ENCODE measurements at regions not wholly inside any gene's neighbourhood (a gene's known extent, or its start where the extent isn't known, plus 50 kb on each side); places are given as distances from the start of the nearest gene placed in this dataset.

GRCh38 chr5:118555727-118556126 lies 432.6 kb downstream of the DTWD2 start:
- no peak overlapping the region for H3K27ac ChIP-seq
- DNase-seq (ENCODE audit: extremely low spot score in 2 of 2): no peak
- no peaks in the 10 kb centered on the region for H3K27me3 ChIP-seq
- no peaks in the 10 kb centered on the region for H3K9me3 ChIP-seq
- H3K4me3 ChIP-seq: no peak overlapping the region
- no peaks in the 10 kb centered on the region for H3K4me1 ChIP-seq
- no peaks in the 10 kb centered on the region for H3K36me3 ChIP-seq
- intact Hi-C loops (cut with DNase I): no loop called here
- TF ChIP-seq POLR2AphosphoS5 (IDR thresholded peaks at IDR 0.05; ENCODE audit: insufficient read depth in 1 of 2, low read depth in 1 of 2) (no peak), POLR2A (IDR thresholded peaks at IDR 0.05) (no peak), CTCF (IDR thresholded peaks at IDR 0.05) (no peak)

GRCh38 chr5:118554981-118555380 lies 433.4 kb downstream of the DTWD2 start:
- TF ChIP-seq POLR2A (IDR thresholded peaks at IDR 0.05) (no peak), CTCF (IDR thresholded peaks at IDR 0.05) (no peak)
- Histone ChIP-seq H3K36me3 (no peaks in the 10 kb centered on the region), H3K27ac (no peak overlapping the region), H3K9me3 (no peaks in the 10 kb centered on the region), H3K4me3 (no peak overlapping the region), H3K4me1 (no peaks in the 10 kb centered on the region), H3K27me3 (no peaks in the 10 kb centered on the region)
- intact Hi-C loops (cut with DNase I): no loop called here
- DNase-seq (ENCODE audit: extremely low spot score in 2 of 2): no peak

- no peaks in the 10 kb centered on the region for H3K4me1 ChIP-seq
- no peak overlapping the region for H3K27ac ChIP-seq
- H3K4me3 ChIP-seq: no peak overlapping the region
- no peaks in the 10 kb centered on the region for H3K36me3 ChIP-seq
- H3K9me3 ChIP-seq: no peaks in the 10 kb centered on the region
- H3K27me3 ChIP-seq: no peaks in the 10 kb centered on the region
- no peak for DNase-seq (ENCODE audit: extremely low spot score in 2 of 2)
- TF ChIP-seq POLR2AphosphoS5 (IDR thresholded peaks at IDR 0.05; ENCODE audit: insufficient read depth in 1 of 2, low read depth in 1 of 2): no peak
- TF ChIP-seq CTCF (IDR thresholded peaks at IDR 0.05): no peak
- TF ChIP-seq POLR2A (IDR thresholded peaks at IDR 0.05): no peak
- intact Hi-C loops (cut with DNase I): no loop called here
Observed at GRCh38 chr5:118554241-118554640, 434.1 kb downstream of the DTWD2 start.

GRCh38 chr5:118553662-118554061 lies 434.7 kb downstream of the DTWD2 start:
- H3K4me3 ChIP-seq: no peak overlapping the region
- DNase-seq (ENCODE audit: extremely low spot score in 2 of 2): no peak
- H3K27me3 ChIP-seq: no peaks in the 10 kb centered on the region
- H3K36me3 ChIP-seq: no peaks in the 10 kb centered on the region
- H3K4me1 ChIP-seq: no peaks in the 10 kb centered on the region
- no peaks in the 10 kb centered on the region for H3K9me3 ChIP-seq
- no peak overlapping the region for H3K27ac ChIP-seq
- intact Hi-C loops (cut with DNase I): no loop called here
- TF ChIP-seq POLR2AphosphoS5 (IDR thresholded peaks at IDR 0.05; ENCODE audit: insufficient read depth in 1 of 2, low read depth in 1 of 2) (no peak), POLR2A (IDR thresholded peaks at IDR 0.05) (no peak), CTCF (IDR thresholded peaks at IDR 0.05) (no peak)

- Histone ChIP-seq H3K36me3 (no peaks in the 10 kb centered on the region), H3K27me3 (no peaks in the 10 kb centered on the region), H3K27ac (no peak overlapping the region), H3K4me1 (no peaks in the 10 kb centered on the region), H3K9me3 (no peaks in the 10 kb centered on the region), H3K4me3 (no peak overlapping the region)
- intact Hi-C loops (cut with DNase I): no loop called here
- TF ChIP-seq CTCF (IDR thresholded peaks at IDR 0.05) (no peak), POLR2AphosphoS5 (IDR thresholded peaks at IDR 0.05; ENCODE audit: insufficient read depth in 1 of 2, low read depth in 1 of 2) (no peak), POLR2A (IDR thresholded peaks at IDR 0.05) (no peak)
- no peak for DNase-seq (ENCODE audit: extremely low spot score in 2 of 2)
Observed at GRCh38 chr5:118552731-118553360, 435.5 kb downstream of the DTWD2 start.

All from vagina (tissue), 2 donors.